ENCODE measurements at regions not wholly inside any gene's neighbourhood (a gene's known extent, or its start where the extent isn't known, plus 50 kb on each side); places are given as distances from the start of the nearest gene placed in this dataset.

- H3K79me2 ChIP-seq (ENCODE audit: insufficient read depth, low read length), result no peaks in the 10 kb centered on the region
- no peaks in the 10 kb centered on the region for H3K4me1 ChIP-seq (ENCODE audit: insufficient read depth, low read length)
- H3K9me3 ChIP-seq (ENCODE audit: low read depth, low read length), result peaks cover 6% of the 10 kb centered on the region
- no peak overlapping the region for H3K4me2 ChIP-seq (ENCODE audit: insufficient read depth, low read length)
- H3K27me3 ChIP-seq (ENCODE audit: insufficient read depth, low read length), result no peaks in the 10 kb centered on the region
- no peak for DNase-seq (ENCODE audit: insufficient read length, low spot score, missing footprints)
- no peak overlapping the region for H2AFZ ChIP-seq (ENCODE audit: low read length)
- H3K27ac ChIP-seq (ENCODE audit: low read depth, low read length), result no peak overlapping the region
- TF ChIP-seq CTCF (IDR thresholded peaks at IDR 0.05; ENCODE audit: extremely low read depth, low read depth, low read length), result no peak
- H3K36me3 ChIP-seq (ENCODE audit: insufficient read depth, low read length), result no peaks in the 10 kb centered on the region
- no peak overlapping the region for H3K4me3 ChIP-seq (ENCODE audit: insufficient read depth, low read length)
- no peaks in the 10 kb centered on the region for H4K20me1 ChIP-seq (ENCODE audit: insufficient read depth, low read length)
These were observed 420.6 kb upstream of the TYRP1 start for GRCh38 chr9:12272471-12273120.

- no peak overlapping the region for H3K4me2 ChIP-seq (ENCODE audit: insufficient read depth, low read length)
- H2AFZ ChIP-seq (ENCODE audit: low read length), result no peak overlapping the region
- H3K27ac ChIP-seq (ENCODE audit: low read depth, low read length), result no peak overlapping the region
- TF ChIP-seq CTCF (IDR thresholded peaks at IDR 0.05; ENCODE audit: extremely low read depth, low read depth, low read length), result no peak
- no peaks in the 10 kb centered on the region for H3K27me3 ChIP-seq (ENCODE audit: insufficient read depth, low read length)
- DNase-seq (ENCODE audit: insufficient read length, low spot score, missing footprints), result no peak
- H3K79me2 ChIP-seq (ENCODE audit: insufficient read depth, low read length), result no peaks in the 10 kb centered on the region
- H3K36me3 ChIP-seq (ENCODE audit: insufficient read depth, low read length), result no peaks in the 10 kb centered on the region
- no peaks in the 10 kb centered on the region for H4K20me1 ChIP-seq (ENCODE audit: insufficient read depth, low read length)
- H3K4me1 ChIP-seq (ENCODE audit: insufficient read depth, low read length), result no peaks in the 10 kb centered on the region
- no peak overlapping the region for H3K4me3 ChIP-seq (ENCODE audit: insufficient read depth, low read length)
- H3K9me3 ChIP-seq (ENCODE audit: low read depth, low read length), result peaks cover 6% of the 10 kb centered on the region
These were observed 418.6 kb upstream of the TYRP1 start for GRCh38 chr9:12274577-12274976.

- DNase-seq (ENCODE audit: insufficient read length, low spot score, missing footprints), result no peak
These were observed 416.7 kb upstream of the TYRP1 start for GRCh38 chr9:12276505-12276904.

GRCh38 chr9:12289711-12290110 lies 403.5 kb upstream of the TYRP1 start:
- Histone ChIP-seq H2AFZ (ENCODE audit: low read length) (no peak overlapping the region), H3K4me1 (ENCODE audit: insufficient read depth, low read length) (no peaks in the 10 kb centered on the region), H3K79me2 (ENCODE audit: insufficient read depth, low read length) (no peaks in the 10 kb centered on the region), H3K4me3 (ENCODE audit: insufficient read depth, low read length) (no peak overlapping the region), H4K20me1 (ENCODE audit: insufficient read depth, low read length) (no peaks in the 10 kb centered on the region), H3K9me3 (ENCODE audit: low read depth, low read length) (peaks cover 3% of the 10 kb centered on the region), H3K27me3 (ENCODE audit: insufficient read depth, low read length) (no peaks in the 10 kb centered on the region), H3K4me2 (ENCODE audit: insufficient read depth, low read length) (no peak overlapping the region), H3K36me3 (ENCODE audit: insufficient read depth, low read length) (no peaks in the 10 kb centered on the region), H3K27ac (ENCODE audit: low read depth, low read length) (no peak overlapping the region)
- no peak for DNase-seq (ENCODE audit: insufficient read length, low spot score, missing footprints)
- no peak for TF ChIP-seq CTCF (IDR thresholded peaks at IDR 0.05; ENCODE audit: extremely low read depth, low read depth, low read length)

More at GRCh38 chr9:12276505-12276904, 416.7 kb upstream of the TYRP1 start:
- no peak for TF ChIP-seq CTCF (IDR thresholded peaks at IDR 0.05; ENCODE audit: extremely low read depth, low read depth, low read length)
- Histone ChIP-seq H3K4me2 (ENCODE audit: insufficient read depth, low read length) (no peak overlapping the region), H3K27ac (ENCODE audit: low read depth, low read length) (no peak overlapping the region), H3K36me3 (ENCODE audit: insufficient read depth, low read length) (no peaks in the 10 kb centered on the region), H3K27me3 (ENCODE audit: insufficient read depth, low read length) (no peaks in the 10 kb centered on the region), H4K20me1 (ENCODE audit: insufficient read depth, low read length) (no peaks in the 10 kb centered on the region), H3K79me2 (ENCODE audit: insufficient read depth, low read length) (no peaks in the 10 kb centered on the region), H2AFZ (ENCODE audit: low read length) (no peak overlapping the region), H3K4me1 (ENCODE audit: insufficient read depth, low read length) (no peaks in the 10 kb centered on the region), H3K9me3 (ENCODE audit: low read depth, low read length) (peaks cover 6% of the 10 kb centered on the region), H3K4me3 (ENCODE audit: insufficient read depth, low read length) (no peak overlapping the region)

Data from osteoblast (primary cell).